BE2C (cell line): ENCODE measurements at regions not wholly inside any gene's neighbourhood (a gene's known extent, or its start where the extent isn't known, plus 50 kb on each side); places are given as distances from the start of the nearest gene placed in this dataset.

Source experiments
- DNase-seq: peaks from one replicate; pipeline ENCODE4 v3.0.0-alpha.2; 2020
- H3K27me3 ChIP-seq: fragments of 250-450 bp; sonication (Bioruptor Pico); 2 replicates; pipeline ENCODE4 v1.5.1; 2020; ENCODE audit warnings: mild to moderate bottlenecking
- H3K36me3 ChIP-seq: fragments of 250-450 bp; sonication (Bioruptor Pico); 2 replicates; pipeline ENCODE4 v1.5.1; 2020; ENCODE audit warnings: mild to moderate bottlenecking
- H3K4me1 ChIP-seq: fragments of 250-450 bp; sonication (Bioruptor Pico); 2 replicates; pipeline ENCODE4 v1.5.1; 2020
- H3K4me3 ChIP-seq: 2 replicates; pipeline ENCODE4 v1.5.1; 2011; ENCODE audit warnings: low read depth, low read length
- H3K9me3 ChIP-seq: fragments of 250-450 bp; sonication (Bioruptor Pico); 2 replicates; pipeline ENCODE4 v1.5.1; 2020
- CTCF ChIP-seq: IDR thresholded peaks from 2 replicates; pipeline ENCODE4 v1.5.1; 2012; ENCODE audit warnings: mild to moderate bottlenecking, low read depth, low read length

GRCh38 chr9:7861086-7861485 is 61.5 kb upstream of the DMAC1 start:
- no peaks in the 10 kb centered on the region for H3K9me3 ChIP-seq
- H3K4me3 ChIP-seq = no peak overlapping the region
- H3K4me1 ChIP-seq = no peaks in the 10 kb centered on the region
- no peak for TF ChIP-seq CTCF
- no peak for DNase-seq
- no peaks in the 10 kb centered on the region for H3K27me3 ChIP-seq
- H3K36me3 ChIP-seq = no peaks in the 10 kb centered on the region

- TF ChIP-seq CTCF = no peak
- H3K9me3 ChIP-seq = no peaks in the 10 kb centered on the region
- no peaks in the 10 kb centered on the region for H3K36me3 ChIP-seq
- H3K27me3 ChIP-seq = no peaks in the 10 kb centered on the region
- H3K4me1 ChIP-seq = no peaks in the 10 kb centered on the region
- no peak overlapping the region for H3K4me3 ChIP-seq
- no peak for DNase-seq
These were observed 60.7 kb upstream of the DMAC1 start for GRCh38 chr9:7860335-7860709.

- no peak for DNase-seq
- H3K27me3 ChIP-seq = no peaks in the 10 kb centered on the region
- no peaks in the 10 kb centered on the region for H3K9me3 ChIP-seq
- TF ChIP-seq CTCF = no peak
- H3K4me1 ChIP-seq = no peaks in the 10 kb centered on the region
- no peak overlapping the region for H3K4me3 ChIP-seq
- H3K36me3 ChIP-seq = no peaks in the 10 kb centered on the region
These were observed 60.2 kb upstream of the DMAC1 start for GRCh38 chr9:7859701-7860334.

- DNase-seq = no peak
- Histone ChIP-seq H3K4me3 (no peak overlapping the region), H3K9me3 (no peaks in the 10 kb centered on the region), H3K4me1 (no peaks in the 10 kb centered on the region), H3K36me3 (no peaks in the 10 kb centered on the region), H3K27me3 (no peaks in the 10 kb centered on the region)
- no peak for TF ChIP-seq CTCF
These were observed 58.6 kb upstream of the DMAC1 start for GRCh38 chr9:7858166-7858565.

- Histone ChIP-seq H3K9me3 (no peaks in the 10 kb centered on the region), H3K27me3 (no peaks in the 10 kb centered on the region), H3K4me1 (no peaks in the 10 kb centered on the region), H3K36me3 (no peaks in the 10 kb centered on the region), H3K4me3 (no peak overlapping the region)
- TF ChIP-seq CTCF = no peak
- no peak for DNase-seq
These were observed 55.2 kb upstream of the DMAC1 start for GRCh38 chr9:7854763-7855162.
